ENCODE measurements at regions not wholly inside any gene's neighbourhood (a gene's known extent, or its start where the extent isn't known, plus 50 kb on each side); places are given as distances from the start of the nearest gene placed in this dataset.

DNA sequence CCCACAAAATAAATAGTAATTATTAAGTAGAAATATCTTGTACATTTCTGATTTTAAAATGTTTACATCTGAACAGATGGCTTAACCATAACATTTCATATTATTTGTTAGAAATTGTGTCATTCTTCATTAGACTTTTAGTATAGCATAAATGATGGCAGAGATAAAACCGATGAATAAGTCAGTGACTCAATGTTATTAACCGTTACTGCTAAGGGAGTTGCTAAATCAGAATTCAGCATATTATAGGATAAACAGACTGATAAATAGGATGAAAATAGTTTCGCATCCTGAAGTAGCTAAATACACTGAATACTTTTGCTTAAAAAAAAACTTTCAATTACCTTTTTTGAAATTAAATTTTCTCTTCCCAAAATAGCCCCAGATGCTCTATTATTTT lies 610.6 kb upstream of the ZP4 start:
- DNase-seq: no peak

DNA sequence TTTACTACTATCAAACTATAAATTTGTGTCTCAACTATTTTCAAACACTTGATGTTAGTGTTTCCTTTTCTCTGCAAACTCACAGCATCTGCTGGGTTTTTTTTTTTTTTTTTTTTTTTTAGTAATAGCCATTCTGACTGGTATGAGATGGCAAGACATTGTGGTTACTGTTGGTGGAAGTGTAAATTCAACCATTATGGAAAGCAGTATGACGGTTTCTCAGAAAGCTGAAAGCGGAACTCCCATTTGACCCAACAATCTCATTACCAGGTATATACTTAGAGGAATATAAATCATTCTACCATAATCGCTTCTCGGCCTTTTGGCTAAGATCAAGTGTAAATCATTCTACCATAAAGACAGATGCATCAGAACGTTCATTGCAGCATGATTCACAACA lies 608.3 kb upstream of the ZP4 start:
- DNase-seq: no peak

- no peak for DNase-seq
Measured at GRCh38 chr1:238492271-238492670, 601.5 kb upstream of the ZP4 start.

- no peak for DNase-seq
Measured at GRCh38 chr1:238491265-238491664, 600.5 kb upstream of the ZP4 start.

- DNase-seq: no peak
Measured at GRCh38 chr1:238489006-238489405, 598.3 kb upstream of the ZP4 start.

DNA sequence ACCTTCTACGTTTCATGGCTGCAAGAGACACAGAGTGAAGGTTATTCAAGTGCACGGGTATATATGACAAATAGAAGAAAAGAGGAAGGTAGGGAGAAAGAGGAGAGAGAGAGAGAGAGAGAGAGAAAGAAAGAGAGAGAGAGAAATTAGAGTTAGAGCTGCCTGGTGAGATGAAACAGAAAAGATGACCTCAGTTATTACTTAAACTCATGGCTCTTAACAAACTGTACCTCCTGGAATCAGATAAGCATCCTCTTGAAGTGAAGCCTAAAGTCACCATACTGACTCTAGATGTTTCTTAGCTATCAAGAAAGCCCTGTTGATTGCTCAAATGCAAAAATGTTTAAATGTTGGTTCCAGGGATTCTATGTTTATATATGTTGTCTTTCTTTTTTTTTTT lies 597.7 kb upstream of the ZP4 start:
- DNase-seq: no peak

- DNase-seq: no peak
Measured at GRCh38 chr1:238487931-238488330, 597.2 kb upstream of the ZP4 start.

DNA sequence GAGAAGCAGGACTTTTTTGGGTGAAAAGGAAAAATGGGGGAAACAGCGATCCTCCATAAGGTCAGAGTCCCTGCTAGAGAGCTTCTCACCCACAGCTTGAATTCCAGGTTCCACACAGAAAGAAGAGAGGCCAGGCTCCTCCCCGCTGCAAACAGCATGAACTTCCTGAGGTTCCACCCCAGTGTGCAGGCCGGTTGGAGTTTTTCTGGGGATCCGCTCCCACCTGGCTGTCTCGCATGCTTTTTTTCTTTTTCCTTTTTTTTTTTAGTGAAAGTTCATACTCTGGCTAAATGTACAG lies 595.1 kb upstream of the ZP4 start:
- no peak for DNase-seq

GRCh38 chr1:238485057-238485911 lies 594.6 kb upstream of the ZP4 start:
- no peak for DNase-seq

DNA sequence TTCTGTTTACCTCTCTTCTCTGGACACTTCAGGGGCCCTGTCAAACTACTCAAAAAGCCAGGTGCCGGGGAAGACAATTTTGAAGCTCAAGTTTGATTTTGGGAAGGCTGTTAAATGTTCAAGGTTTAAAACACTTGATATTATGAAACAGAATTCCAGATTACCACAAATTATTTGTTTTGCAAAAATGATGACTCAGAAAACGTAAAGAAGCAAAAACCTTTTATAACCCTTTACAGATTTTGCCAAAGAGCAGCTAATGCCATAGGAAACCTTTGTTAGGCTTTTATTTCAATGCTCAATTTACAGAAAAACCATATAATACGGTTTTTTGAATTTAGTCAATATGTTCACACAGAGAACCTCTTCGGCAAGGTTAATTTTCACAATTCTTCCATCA lies 593.4 kb upstream of the ZP4 start:
- DNase-seq: no peak

DNA sequence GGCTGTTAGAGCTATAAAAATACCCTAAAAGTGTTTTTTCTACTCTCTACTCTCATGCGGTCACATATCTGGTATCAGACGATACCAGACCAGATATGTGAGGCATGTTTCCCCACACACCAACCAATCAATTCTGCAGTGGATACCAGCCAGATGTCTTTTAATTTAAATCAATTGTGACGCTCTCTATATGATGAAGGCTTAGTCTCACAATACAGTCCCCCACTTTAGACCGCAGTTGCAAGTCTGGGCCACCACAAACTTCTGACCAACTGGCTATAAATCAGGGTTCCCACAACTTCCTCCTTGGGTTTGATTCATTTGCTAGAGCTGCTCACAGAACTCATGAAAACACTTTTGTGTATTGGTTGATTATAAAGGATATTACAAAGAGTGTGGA lies 586.1 kb upstream of the ZP4 start:
- no peak for DNase-seq

GRCh38 chr1:238475712-238476111 lies 585.0 kb upstream of the ZP4 start:
- DNase-seq: no peak

GRCh38 chr1:238474263-238474662 lies 583.5 kb upstream of the ZP4 start:
- no peak for DNase-seq

- DNase-seq: no peak
Measured at GRCh38 chr1:238469146-238469631, 578.5 kb upstream of the ZP4 start.

DNA sequence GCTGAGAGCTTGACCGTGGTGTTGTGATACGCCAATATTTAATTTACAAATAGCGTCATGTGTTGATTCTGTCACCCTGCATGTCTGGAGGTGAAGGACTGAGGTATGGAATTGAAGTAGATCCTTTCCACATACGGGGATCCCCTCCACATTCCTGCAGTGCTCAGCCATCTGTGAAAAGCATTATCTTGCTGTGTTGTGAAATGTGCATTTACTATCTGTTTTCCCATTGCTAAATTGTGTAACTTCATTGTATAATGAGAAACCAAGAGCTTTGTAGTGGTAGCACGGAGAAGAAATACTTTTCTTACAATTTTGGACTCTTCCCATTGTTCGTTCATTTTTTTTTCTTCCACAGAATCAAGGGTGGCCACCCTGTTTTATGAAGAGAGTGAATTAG lies 577.3 kb upstream of the ZP4 start:
- no peak for DNase-seq

DNA sequence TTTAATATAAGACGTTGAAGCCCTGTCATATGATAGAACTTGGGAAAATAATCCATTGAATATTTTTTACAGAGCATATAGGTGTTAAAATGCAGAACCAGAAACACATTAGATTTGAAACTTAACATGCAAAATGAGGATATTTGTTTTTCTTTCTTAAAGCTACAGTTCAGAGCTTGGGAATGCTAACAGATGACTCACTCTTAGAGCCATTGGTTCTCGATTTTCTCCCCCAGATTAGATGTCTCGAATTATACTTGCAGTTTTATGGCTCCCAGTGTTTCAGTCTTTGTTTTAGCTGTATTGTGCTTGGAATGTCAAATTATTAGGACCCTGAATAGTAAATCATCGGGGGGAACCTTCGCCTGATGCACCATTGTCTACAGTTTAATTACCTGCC lies 575.7 kb upstream of the ZP4 start:
- no peak for DNase-seq

DNA sequence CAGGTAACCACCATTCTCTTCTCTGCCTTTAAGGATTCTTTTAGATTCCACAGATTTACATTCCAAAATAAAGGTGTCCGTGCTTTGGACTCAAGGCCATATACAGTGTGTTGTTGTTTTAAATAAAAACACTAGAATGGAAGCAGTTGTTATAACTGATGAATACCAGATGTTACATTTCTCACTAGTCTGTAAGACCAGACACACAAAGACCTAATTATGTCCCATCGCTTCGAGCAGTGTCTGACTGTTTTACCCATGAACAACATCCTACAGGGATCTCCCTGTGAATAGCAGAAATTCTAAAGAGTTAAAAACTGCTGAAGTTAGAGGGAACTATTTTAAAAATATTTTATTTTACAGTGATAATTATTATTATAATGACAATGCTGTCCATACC lies 574.7 kb upstream of the ZP4 start:
- DNase-seq: no peak

GRCh38 chr1:238458899-238459298 lies 568.2 kb upstream of the ZP4 start:
- DNase-seq: no peak

DNA sequence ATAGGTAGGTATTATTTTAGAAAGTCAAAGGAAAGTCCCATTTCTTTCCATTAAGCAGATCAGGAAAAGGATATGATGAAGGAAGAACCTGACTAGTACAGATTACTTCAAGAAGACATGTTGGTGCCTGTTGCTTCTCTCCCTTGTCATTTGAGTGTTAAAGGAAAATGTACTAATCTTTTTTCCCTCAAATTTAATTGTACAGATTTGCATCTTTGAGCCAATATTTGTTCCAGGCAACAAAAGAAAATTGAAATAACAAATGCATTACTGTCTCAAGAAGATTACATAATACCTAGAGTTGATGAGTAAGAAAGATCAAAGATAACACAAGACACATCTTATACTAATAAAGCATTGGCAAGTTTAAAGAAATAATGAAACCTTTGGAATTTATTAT lies 566.9 kb upstream of the ZP4 start:
- DNase-seq: no peak

DNA sequence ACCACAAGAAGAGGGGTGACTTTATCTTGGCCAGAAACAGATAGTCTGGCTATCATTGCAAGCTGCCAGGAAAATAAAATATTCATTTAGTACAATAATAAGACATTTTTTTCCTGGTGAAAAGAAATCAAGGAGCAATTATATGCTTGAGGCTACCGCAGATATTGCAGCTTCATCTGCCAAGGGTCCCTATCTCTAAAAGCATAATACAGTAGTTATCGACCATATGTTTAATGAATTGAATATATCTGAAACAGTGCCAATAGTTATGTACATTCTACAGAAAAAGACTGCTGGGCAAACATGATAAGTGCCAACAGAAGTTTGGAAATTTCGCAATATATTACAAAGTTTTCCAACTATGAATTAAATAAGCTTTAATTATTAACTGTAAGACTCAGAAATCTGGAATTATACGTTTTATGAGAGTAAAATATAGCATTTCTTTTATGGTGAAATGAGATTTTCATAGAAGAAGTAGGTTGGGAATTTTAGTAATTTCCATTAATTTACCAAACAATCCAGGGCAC lies 561.1 kb upstream of the ZP4 start:
- no peak for DNase-seq

DNA sequence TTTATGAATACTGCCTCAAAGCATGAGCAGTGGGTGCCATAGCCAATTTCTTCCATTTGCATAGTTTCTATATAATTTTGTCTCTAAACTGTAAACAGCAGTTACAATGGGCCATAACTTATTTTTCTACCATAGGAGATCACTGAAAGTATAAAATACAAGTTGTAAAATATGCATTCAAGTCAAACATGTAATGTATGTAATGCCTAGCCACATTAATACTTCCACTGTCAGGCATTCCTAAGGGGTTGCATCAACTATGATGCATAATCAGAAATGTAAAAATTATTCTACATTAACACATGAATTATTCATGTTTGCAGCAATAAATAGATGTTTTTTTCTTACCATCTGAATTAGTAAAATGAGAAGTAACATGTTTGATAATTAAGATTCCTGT lies 560.3 kb upstream of the ZP4 start:
- no peak for DNase-seq

- DNase-seq: no peak
Measured at GRCh38 chr1:238443687-238444086, 553.0 kb upstream of the ZP4 start.

GRCh38 chr1:238439511-238439910 lies 548.8 kb upstream of the ZP4 start:
- no peak for DNase-seq

- no peak for DNase-seq
Measured at GRCh38 chr1:238438311-238439270, 547.9 kb upstream of the ZP4 start.

Data from HCEC 1CT (cell line).